Keratinocyte (primary cell): ENCODE measurements at regions not wholly inside any gene's neighbourhood (a gene's known extent, or its start where the extent isn't known, plus 50 kb on each side); places are given as distances from the start of the nearest gene placed in this dataset.

Experiments used
- CTCF ChIP-seq, 3 experiments: IDR thresholded peaks in 1 of 3; conservative IDR thresholded peaks in 1 of 3; optimal IDR thresholded peaks in 1 of 3; 2 replicates in 2 of 3; 3 replicates in 1 of 3; pipeline versions ENCODE3 to v1.5.1; 2011; ENCODE audit warnings: low read length in 3 of 3, mild to moderate bottlenecking in 3 of 3, moderate library complexity in 2 of 3, control low read depth in 1 of 3, inconsistent platforms in 1 of 3; ENCODE audit not compliant: insufficient read depth in 2 of 3; ENCODE audit errors: extremely low read depth in 1 of 3
- EZH2 ChIP-seq: IDR thresholded peaks from one replicate; pipeline ENCODE4 v1.6.1; 2012; ENCODE audit warnings: inconsistent platforms, mild to moderate bottlenecking, low read length, moderate library complexity

- no peak for TF ChIP-seq CTCF (optimal IDR thresholded peaks at IDR 0.05 in 1 of 3, IDR thresholded peaks at IDR 0.05 in 1 of 3, conservative IDR thresholded peaks at IDR 0.05 in 1 of 3; ENCODE audit: extremely low read depth in 1 of 3, insufficient read depth in 2 of 3, low read length in 3 of 3)
- no peak for TF ChIP-seq EZH2
Measured at GRCh38 chr1:37372711-37373110, 101.7 kb upstream of the ZC3H12A start.
